GM10266 (cell line): ENCODE measurements at regions not wholly inside any gene's neighbourhood (a gene's known extent, or its start where the extent isn't known, plus 50 kb on each side); places are given as distances from the start of the nearest gene placed in this dataset.

Experiments used
- DNase-seq: peaks from one replicate; pipeline ENCODE4 v3.0.0; 2012; ENCODE audit errors: extremely low spot score
- CTCF ChIP-seq: IDR thresholded peaks from 2 replicates; pipeline ENCODE4 v1.5.1; 2012; ENCODE audit warnings: mild to moderate bottlenecking, low read depth; ENCODE audit not compliant: control insufficient read depth, insufficient read depth; ENCODE audit errors: missing control alignments

- DNase-seq, result no peak
- TF ChIP-seq CTCF, result no peak
Measured at GRCh38 chr3:117919621-117920020, 1115.0 kb downstream of the IGSF11 start.

DNA sequence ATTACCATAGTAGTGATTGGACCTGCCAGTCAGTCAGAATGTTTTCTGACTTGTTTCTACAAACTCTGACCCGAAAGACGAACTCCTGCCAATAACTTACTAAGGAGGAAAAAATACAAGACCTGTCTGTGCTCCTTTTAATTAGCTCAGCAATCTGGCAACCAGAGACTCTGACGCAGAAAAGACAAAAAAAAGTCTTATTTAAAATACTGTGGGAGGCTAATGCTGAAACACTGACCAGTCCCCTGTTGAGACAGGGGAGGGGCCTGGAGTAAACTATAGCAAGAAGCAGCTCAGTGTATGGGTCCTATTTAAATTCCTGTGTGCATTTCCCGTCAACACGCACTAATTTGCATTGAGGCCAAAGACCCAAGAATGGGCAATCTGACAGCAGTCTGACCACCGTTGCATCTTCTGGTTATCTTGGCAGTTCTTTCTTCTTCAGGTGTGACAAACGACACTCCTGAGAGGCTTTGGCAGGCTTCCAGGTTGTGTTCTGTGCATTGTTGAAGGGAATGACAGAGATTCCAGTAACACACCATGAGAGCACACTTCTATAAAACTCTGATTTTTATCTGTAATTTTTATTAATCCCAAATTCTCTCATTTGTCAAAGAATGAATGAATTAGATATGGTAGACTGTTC, 1114.3 kb downstream of the IGSF11 start:
- no peak for DNase-seq
- no peak for TF ChIP-seq CTCF

DNA sequence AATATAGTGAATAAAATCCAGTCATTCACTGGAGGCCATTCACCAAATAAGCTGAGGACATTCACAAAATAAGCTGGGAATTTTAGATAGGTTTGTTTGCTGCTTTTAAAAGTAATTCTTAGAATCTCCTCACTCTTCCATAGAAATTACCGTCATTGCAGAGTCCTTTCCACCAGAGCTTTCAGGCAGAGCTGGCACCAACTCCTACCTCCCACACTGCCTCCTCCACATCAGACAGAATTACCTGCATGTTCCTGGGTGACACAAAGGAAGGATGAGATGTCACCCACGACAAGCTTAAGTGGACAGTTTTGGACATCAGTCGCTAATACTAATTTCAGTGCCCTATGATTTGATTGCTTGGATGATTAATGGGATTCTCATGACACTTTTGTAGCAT, 1113.2 kb downstream of the IGSF11 start:
- no peak for TF ChIP-seq CTCF
- no peak for DNase-seq

GRCh38 chr3:117922039-117922438, 1112.6 kb downstream of the IGSF11 start:
- TF ChIP-seq CTCF, result no peak
- DNase-seq, result no peak

GRCh38 chr3:117926819-117927218, 1107.8 kb downstream of the IGSF11 start:
- TF ChIP-seq CTCF, result no peak
- no peak for DNase-seq

DNA sequence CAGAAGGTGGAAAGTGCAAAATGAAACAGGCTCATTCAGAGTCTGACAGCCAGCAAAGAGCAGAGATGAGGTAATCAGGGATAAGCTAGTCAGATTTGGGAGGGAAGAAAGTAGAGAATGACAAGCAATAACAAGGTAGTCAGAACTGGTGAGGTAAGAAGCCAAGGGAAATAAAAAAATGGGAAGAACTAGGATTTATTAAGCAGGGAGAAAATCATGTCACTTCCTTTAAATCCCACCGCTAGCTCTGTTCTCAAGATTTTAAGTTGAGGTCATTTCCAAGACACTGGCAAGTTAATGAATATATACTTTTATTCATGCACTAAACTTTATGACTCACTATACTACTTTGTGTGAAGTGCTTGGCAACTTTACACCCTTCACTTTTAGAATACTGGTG, 1106.8 kb downstream of the IGSF11 start:
- no peak for TF ChIP-seq CTCF
- DNase-seq, result no peak

DNA sequence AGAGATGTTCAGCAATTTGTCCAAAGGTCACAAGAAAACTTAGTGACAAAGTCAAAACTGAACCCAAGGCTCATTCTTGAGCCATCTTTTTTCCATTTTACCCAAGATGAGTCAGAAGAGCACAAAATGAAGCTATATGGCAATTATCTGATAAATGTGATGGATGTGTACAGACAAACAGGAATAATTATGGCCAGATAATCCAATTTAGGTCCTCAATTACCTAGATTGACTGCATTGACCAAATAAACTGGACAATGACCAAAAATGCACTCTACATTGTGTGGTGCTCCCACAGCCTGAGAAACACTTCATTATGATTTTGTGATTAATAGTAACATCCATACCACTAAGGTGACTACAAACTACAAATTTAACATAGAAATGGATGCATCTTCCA, 1105.8 kb downstream of the IGSF11 start:
- DNase-seq, result no peak
- no peak for TF ChIP-seq CTCF
